GM21619 (cell line): ENCODE measurements at regions not wholly inside any gene's neighbourhood (a gene's known extent, or its start where the extent isn't known, plus 50 kb on each side); places are given as distances from the start of the nearest gene placed in this dataset.

ENCODE experiments used
- ATAC-seq: cut with Tn5 transposase; IDR thresholded peaks from one replicate; pipeline ENCODE4 v1.9.1; 2021; ENCODE audit not compliant: unreplicated experiment

DNA sequence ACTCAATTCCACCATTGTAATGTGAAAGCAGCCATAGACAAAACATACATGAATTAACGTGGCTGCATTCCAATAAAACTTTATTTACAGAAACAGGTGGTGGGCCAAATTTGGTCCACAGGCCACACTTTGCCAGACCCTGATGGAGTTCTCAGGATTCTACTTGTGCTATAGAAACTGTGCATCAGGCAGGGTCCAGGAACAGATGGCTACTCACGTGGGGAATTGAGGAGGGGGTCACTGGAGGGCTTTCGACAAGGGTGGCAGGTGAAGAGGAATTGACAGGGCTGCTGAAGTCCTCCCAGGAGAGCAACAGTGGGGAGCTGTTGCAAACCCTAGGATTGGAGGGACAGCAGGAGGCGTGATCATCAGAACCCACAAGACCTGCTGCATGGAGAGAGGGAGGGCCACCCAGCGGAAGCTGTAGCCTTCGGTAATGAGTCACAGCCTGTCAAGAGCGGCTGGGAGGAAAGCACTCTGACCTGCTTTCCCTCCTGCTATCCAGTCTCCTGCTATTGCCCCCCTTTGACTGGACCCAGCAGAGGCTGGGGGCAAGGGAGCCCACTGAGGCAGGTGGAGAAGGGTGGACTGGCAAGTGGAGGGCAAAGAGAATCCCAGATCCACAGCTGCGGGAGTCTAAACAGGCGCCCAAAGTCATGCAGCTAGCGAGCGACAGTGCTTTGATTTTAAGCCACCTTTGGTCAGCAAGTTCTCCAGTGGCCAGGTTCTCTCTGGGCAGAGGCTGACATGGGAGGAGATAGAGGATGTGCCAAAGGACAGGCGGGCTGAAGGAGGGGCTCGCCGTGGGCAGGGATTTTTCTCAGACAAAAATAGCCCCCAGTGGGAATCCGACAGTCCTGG lies 138.3 kb upstream of the SMIM23 start:
- ATAC-seq = no peak

DNA sequence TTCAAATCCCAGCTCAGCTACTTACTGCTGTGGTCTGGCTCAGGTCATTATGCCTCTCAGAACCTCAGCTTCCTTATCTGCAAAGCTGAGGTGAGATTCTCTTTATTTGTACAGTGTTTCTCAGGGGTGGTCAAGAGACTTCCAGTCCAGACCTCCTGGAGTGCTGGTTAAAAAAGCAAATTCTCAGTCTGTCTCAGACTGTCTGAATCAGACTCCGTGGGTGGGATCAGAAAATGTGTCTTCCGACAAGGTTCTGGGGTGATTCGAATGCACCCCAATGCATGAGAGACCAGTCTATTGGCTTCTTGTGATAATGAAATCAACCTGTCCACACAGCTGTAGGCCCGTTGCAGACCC lies 137.7 kb upstream of the SMIM23 start:
- ATAC-seq = no peak

GRCh38 chr5:171648279-171649074 lies 137.1 kb upstream of the SMIM23 start:
- ATAC-seq = no peak

DNA sequence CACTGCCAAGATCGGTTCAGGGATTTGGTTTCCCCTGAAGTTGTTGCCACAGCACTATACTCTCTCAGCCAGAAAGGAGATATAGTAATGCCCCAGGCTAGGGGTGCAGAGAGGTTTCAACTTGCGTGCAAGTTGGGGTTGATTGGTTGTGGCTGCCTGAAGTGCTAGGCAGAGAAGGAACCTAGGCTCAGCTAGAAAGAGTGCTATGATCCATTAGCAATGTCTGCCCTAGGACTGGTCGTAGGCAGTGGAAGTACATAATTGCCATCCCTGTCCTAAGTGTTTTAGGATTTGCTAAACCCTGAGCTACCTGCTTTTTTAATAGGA lies 136.6 kb upstream of the SMIM23 start:
- ATAC-seq = no peak

GRCh38 chr5:171650597-171650996 lies 135.0 kb upstream of the SMIM23 start:
- ATAC-seq = no peak

DNA sequence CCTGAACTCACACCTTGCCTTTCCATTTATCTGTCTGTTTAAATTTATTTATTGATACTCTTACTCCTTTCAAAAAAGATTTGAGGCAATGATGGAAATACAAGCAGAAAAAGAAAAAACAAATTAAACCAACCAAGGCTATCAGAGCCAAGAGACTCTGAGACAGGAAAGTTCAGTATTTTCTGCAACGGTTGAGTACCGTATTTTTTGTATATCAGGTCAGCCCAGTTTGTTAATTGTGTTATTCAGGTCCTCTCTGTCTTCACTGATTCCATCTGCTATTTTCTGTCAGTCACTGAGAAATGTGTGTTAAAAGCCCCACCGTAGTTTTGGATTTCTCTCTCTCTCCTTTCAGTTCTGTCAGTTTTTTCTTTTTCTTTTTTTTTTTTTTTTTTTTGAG lies 134.5 kb upstream of the SMIM23 start:
- ATAC-seq = no peak

GRCh38 chr5:171654881-171655280 lies 130.7 kb upstream of the SMIM23 start:
- ATAC-seq = no peak

DNA sequence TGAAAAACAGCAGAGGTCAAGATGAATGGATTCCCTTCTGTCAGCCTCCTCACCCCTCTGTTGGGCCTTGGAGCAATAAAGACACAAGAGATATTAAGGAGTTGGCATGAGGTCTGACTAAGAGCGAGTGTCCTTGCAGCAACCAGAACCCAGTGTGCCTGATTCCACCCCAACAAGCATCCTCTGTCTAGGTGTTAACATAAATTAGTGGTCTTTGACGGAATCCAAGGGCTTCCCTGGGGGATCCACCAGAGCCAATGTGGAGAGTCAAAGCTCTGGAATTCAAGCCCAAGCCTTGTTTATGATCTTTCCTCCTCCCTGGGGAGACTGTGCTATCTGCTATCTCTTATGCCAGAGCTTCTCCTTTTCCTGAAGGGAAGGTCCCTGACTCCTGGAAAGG lies 128.1 kb upstream of the SMIM23 start:
- ATAC-seq = no peak

GRCh38 chr5:171659896-171660295 lies 125.7 kb upstream of the SMIM23 start:
- ATAC-seq = no peak

DNA sequence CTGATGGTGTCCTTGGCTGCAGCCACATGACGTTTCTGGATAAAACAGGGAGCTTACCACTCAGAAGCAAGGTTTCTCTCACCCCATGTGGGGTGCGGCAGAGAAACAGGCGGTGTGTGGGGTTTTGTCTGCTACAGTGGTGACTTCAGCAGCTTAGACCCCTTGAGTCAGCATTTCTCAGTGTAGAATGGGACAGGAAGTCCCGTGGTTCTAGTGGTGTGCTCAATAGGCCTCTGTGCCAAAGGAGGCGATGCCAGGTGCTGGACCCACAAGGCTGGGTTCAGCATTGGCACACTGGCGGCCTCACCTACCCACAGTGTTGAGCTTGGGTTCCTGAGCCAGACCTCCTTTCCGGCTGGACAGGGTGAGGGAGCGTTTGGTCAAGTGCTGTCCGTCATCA lies 125.2 kb upstream of the SMIM23 start:
- no peak for ATAC-seq

DNA sequence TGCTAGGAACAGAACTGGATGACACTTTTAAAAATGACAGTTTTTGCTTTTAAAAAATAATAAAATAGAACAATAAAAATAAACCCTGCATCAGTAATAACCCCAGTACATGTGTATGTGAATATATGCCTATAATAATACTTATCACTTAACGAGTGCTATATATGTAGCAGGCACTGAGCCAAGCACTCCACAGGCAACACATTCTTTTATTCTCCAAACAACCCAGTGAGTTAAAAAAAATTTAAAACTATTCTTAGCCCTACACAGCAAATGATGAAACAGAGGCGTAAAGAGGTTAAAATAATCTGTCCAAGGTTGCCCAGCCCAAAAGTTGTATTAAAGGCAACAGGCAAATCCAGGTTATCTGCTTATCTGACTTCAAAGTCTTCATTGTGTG lies 124.5 kb upstream of the SMIM23 start:
- ATAC-seq = no peak

- no peak for ATAC-seq
These were observed 122.1 kb upstream of the SMIM23 start for GRCh38 chr5:171663311-171664085.

DNA sequence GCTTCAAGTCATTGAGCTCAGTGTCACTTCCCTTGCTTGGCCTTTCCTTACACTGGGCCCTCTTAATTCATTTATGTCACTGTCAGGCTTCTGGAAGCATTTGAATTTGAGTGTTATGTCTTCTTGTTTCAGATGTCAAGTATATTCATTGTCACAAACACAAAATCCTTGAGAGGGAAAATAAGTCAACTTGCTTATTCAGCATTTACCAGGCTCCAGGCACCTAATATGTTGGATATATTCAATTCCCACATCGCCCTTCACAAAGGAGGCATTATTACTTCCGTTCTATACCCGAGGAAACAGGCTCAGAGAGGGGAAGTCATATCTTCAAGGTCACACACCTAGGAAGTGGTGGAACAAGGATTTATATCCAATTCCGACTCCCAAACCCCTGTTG lies 121.1 kb upstream of the SMIM23 start:
- ATAC-seq = no peak

GRCh38 chr5:171666815-171667214 lies 118.8 kb upstream of the SMIM23 start:
- ATAC-seq = no peak

- no peak for ATAC-seq
These were observed 118.1 kb upstream of the SMIM23 start for GRCh38 chr5:171667341-171668096.

DNA sequence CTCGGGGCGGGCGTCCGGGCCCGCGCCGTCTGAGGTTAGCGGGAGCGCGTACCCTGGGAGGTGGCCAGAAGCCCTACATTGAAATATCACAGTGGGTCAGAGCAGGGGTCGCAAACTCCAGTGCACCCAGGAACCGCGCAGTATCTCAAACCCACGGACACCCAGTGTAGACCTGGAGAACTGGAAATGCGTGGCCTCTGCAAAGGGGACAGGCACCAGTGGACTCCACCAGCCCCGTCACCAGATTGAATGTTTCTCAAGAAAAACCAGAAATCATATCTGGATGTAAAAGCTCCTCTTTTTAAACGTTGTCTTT lies 117.6 kb upstream of the SMIM23 start:
- no peak for ATAC-seq

- no peak for ATAC-seq
These were observed 116.0 kb upstream of the SMIM23 start for GRCh38 chr5:171669571-171669970.

DNA sequence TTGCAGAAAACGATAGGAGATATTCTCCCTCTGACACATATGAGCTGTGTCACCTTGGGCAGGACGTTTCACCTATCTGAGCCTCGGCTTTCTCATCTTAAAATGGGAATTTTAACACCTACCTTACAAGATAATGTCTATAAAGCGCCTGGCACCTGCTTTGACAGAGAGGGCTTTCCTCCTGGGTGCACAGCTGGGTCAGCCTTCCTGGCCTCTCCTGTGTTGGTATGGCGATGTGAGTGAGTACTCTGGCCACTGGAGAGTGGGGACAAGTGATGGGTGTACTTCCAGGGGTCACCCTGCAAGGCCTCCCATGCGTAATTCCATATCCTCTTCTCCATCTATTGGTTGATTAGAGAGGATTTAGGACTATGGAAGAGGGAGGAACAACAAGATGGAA lies 113.1 kb upstream of the SMIM23 start:
- no peak for ATAC-seq

DNA sequence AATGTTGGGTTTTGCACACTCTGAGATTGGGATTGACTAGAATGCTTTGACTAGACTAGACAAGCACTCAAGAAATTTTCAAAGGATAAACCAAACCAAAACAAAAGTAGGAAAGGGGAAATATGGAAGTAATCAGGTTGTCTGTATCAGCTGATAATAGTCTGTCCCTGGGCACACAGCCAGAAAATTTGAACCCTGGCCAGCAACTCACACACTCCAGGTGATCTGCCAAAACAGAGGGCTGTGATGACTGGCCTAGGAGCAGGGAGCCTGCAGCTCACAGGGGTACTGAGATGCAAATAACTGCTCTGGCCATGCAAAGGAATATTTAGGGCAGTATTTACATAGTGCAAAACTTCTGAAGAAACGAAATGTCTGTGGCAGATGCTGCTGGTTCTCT lies 112.3 kb upstream of the SMIM23 start:
- ATAC-seq = no peak

DNA sequence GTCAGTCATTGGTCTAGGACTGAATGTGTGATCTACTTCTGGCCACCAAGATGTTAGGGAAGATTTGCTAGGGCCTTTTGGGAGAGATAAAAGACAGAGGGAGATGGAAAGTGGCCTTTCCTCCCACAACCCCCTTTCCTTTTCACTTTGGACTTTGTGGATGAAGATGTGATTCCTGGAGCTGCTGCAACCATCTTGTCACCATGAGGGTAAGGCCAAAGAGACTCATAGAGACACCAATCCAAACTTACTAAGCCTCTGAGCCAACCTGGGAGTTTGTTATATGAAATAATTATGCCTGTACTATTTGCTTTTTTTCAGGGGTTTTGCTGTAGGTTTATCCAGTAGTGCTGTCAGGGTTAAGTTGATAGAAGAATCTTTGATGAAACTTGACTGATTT lies 111.8 kb upstream of the SMIM23 start:
- ATAC-seq = no peak

DNA sequence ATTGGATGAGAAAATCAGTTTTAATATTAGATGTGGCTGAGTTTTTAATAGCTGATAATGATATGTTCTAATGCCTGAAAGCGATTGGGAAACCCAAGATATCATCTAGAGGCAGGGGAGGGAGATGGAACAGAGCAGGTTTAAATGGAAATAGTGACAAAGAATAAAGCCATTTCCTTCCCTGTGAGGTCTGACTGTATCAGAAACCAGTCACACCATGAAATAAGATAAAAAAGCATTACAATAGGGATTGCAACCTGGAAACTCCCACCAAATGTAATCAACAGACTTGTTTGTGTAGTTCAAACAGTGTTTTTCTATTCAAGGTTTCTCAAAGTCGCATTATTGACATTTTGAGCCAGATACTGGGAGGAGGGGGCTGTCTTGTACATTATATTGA lies 110.1 kb upstream of the SMIM23 start:
- ATAC-seq = no peak
